ENCODE measurements at regions not wholly inside any gene's neighbourhood (a gene's known extent, or its start where the extent isn't known, plus 50 kb on each side); places are given as distances from the start of the nearest gene placed in this dataset.
A peak's percentile ranks its signal among the peaks of the same experiment; 100 is the strongest.

GRCh38 chr5:145068721-145069120 lies 766.4 kb downstream of the PRELID2 start:
- no peak for TF ChIP-seq CTCF (IDR thresholded peaks at IDR 0.05; ENCODE audit: insufficient read depth, low read length)
- no peak for DNase-seq (ENCODE audit: low read depth)
- no peak overlapping the region for H3K4me3 ChIP-seq (ENCODE audit: low read depth, low read length)

- DNase-seq (ENCODE audit: low read depth), result peak; percentile 48
- no peak overlapping the region for H3K4me3 ChIP-seq (ENCODE audit: low read depth, low read length)
- TF ChIP-seq CTCF (IDR thresholded peaks at IDR 0.05; ENCODE audit: insufficient read depth, low read length), result no peak
Measured at GRCh38 chr5:145062280-145063062, 772.7 kb downstream of the PRELID2 start.

GRCh38 chr5:145056800-145057199 lies 778.3 kb downstream of the PRELID2 start:
- H3K4me3 ChIP-seq (ENCODE audit: low read depth, low read length), result no peak overlapping the region
- DNase-seq (ENCODE audit: low read depth), result peak; percentile 6
- TF ChIP-seq CTCF (IDR thresholded peaks at IDR 0.05; ENCODE audit: insufficient read depth, low read length), result no peak

GRCh38 chr5:145050181-145050580 lies 785.0 kb downstream of the PRELID2 start:
- H3K4me3 ChIP-seq (ENCODE audit: low read depth, low read length), result no peak overlapping the region
- TF ChIP-seq CTCF (IDR thresholded peaks at IDR 0.05; ENCODE audit: insufficient read depth, low read length), result no peak
- DNase-seq (ENCODE audit: low read depth), result no peak

GRCh38 chr5:145044970-145045369 lies 790.2 kb downstream of the PRELID2 start:
- no peak overlapping the region for H3K4me3 ChIP-seq (ENCODE audit: low read depth, low read length)
- no peak for TF ChIP-seq CTCF (IDR thresholded peaks at IDR 0.05; ENCODE audit: insufficient read depth, low read length)

GRCh38 chr5:145028626-145029025 lies 806.5 kb downstream of the PRELID2 start:
- no peak for TF ChIP-seq CTCF (IDR thresholded peaks at IDR 0.05; ENCODE audit: insufficient read depth, low read length)
- H3K4me3 ChIP-seq (ENCODE audit: low read depth, low read length), result no peak overlapping the region

More at GRCh38 chr5:145044970-145045369, 790.2 kb downstream of the PRELID2 start:
- DNase-seq (ENCODE audit: low read depth), result no peak

GRCh38 chr5:145027286-145027685 lies 807.9 kb downstream of the PRELID2 start:
- DNase-seq (ENCODE audit: low read depth), result no peak
- TF ChIP-seq CTCF (IDR thresholded peaks at IDR 0.05; ENCODE audit: insufficient read depth, low read length), result no peak
- no peak overlapping the region for H3K4me3 ChIP-seq (ENCODE audit: low read depth, low read length)

More at GRCh38 chr5:145028626-145029025, 806.5 kb downstream of the PRELID2 start:
- no peak for DNase-seq (ENCODE audit: low read depth)
